Mesenchymal stem cell (in vitro differentiated cells and primary cell): ENCODE measurements at regions not wholly inside any gene's neighbourhood (a gene's known extent, or its start where the extent isn't known, plus 50 kb on each side); places are given as distances from the start of the nearest gene placed in this dataset.

ENCODE experiments used
- DNase-seq: peaks from one replicate; pipeline ENCODE4 v3.0.0-alpha.2; 2013
- H2AFZ ChIP-seq: one replicate; pipeline ENCODE4 v1.6.1; 2013; ENCODE audit warnings: low read depth, mild to moderate bottlenecking, control low read depth, inconsistent platforms, low read length, moderate library complexity
- H2AK5ac ChIP-seq: 2 replicates; pipeline ENCODE4 v1.6.1; 2013; ENCODE audit warnings: low read length, moderate library complexity, mild to moderate bottlenecking, inconsistent platforms; ENCODE audit not compliant: severe bottlenecking
- H2BK120ac ChIP-seq: one replicate; pipeline ENCODE4 v1.6.1; 2013; ENCODE audit warnings: low read depth, mild to moderate bottlenecking, inconsistent platforms, low read length, moderate library complexity
- H2BK12ac ChIP-seq, 2 experiments: one replicate each; pipeline ENCODE4 v1.6.1; 2013; ENCODE audit warnings: inconsistent platforms in 2 of 2, low read length in 2 of 2, mild to moderate bottlenecking in 2 of 2, moderate library complexity in 2 of 2, control low read depth in 1 of 2
- H2BK15ac ChIP-seq: one replicate; pipeline ENCODE4 v1.6.1; 2013; ENCODE audit warnings: mild to moderate bottlenecking, low read depth, inconsistent platforms; ENCODE audit not compliant: poor library complexity, severe bottlenecking
- H2BK5ac ChIP-seq: 2 replicates; pipeline ENCODE4 v1.6.1; 2013; ENCODE audit warnings: low read depth, mild to moderate bottlenecking, low read length, control low read depth, inconsistent platforms; ENCODE audit not compliant: poor library complexity, severe bottlenecking
- H3K14ac ChIP-seq, 2 experiments: one replicate each; pipeline ENCODE4 v1.6.1; 2013; ENCODE audit warnings: inconsistent platforms in 2 of 2, low read length in 2 of 2, control low read depth in 1 of 2, mild to moderate bottlenecking in 1 of 2, moderate library complexity in 1 of 2
- H3K18ac ChIP-seq, 2 experiments: one replicate each; pipeline ENCODE4 v1.6.1; 2013; ENCODE audit warnings: inconsistent platforms in 2 of 2, low read length in 2 of 2, control low read depth in 1 of 2, low read depth in 1 of 2, mild to moderate bottlenecking in 1 of 2
- H3K23ac ChIP-seq, 2 experiments: one replicate each; pipeline ENCODE4 v1.6.1; 2013; ENCODE audit warnings: inconsistent platforms in 2 of 2, low read length in 2 of 2, mild to moderate bottlenecking in 2 of 2, moderate library complexity in 2 of 2, control low read depth in 1 of 2
- H3K27ac ChIP-seq: 2 replicates; pipeline ENCODE4 v1.5.1; 2013; ENCODE audit warnings: mild to moderate bottlenecking, moderate library complexity, low read length, control low read depth, inconsistent platforms; ENCODE audit not compliant: poor library complexity, severe bottlenecking
- H3K27me3 ChIP-seq, 2 experiments: 2 replicates each; pipeline versions ENCODE4 v1.6.1 to v1.7.0; 2013; ENCODE audit warnings: low read length in 2 of 2, mild to moderate bottlenecking in 2 of 2, moderate library complexity in 2 of 2, control low read depth in 1 of 2, inconsistent platforms in 1 of 2; ENCODE audit not compliant: control insufficient read depth in 1 of 2, insufficient read depth in 1 of 2
- H3K36me3 ChIP-seq, 2 experiments: 2 replicates each; pipeline versions ENCODE4 v1.6.1 to v1.7.0; 2013; ENCODE audit warnings: low read length in 2 of 2, control low read depth in 1 of 2, inconsistent platforms in 1 of 2, low read depth in 1 of 2, mild to moderate bottlenecking in 1 of 2; ENCODE audit not compliant: insufficient read depth in 2 of 2, control insufficient read depth in 1 of 2
- H3K4ac ChIP-seq, 2 experiments: one replicate each; pipeline ENCODE4 v1.6.1; 2013; ENCODE audit warnings: inconsistent platforms in 2 of 2, low read length in 2 of 2, mild to moderate bottlenecking in 2 of 2, moderate library complexity in 2 of 2, control low read depth in 1 of 2, low read depth in 1 of 2
- H3K4me1 ChIP-seq: 2 replicates; pipeline ENCODE4 v1.6.1; 2013; ENCODE audit warnings: low read depth, low read length, control low read depth; ENCODE audit not compliant: control insufficient read depth, insufficient read depth
- H3K4me2 ChIP-seq: 2 replicates; pipeline ENCODE4 v1.6.1; 2013; ENCODE audit warnings: low read length, mild to moderate bottlenecking, inconsistent platforms; ENCODE audit not compliant: poor library complexity, severe bottlenecking
- H3K4me3 ChIP-seq, 2 experiments: 2 replicates each; pipeline versions ENCODE4 v1.5.1 to v1.7.0; 2013; ENCODE audit warnings: low read length in 2 of 2, mild to moderate bottlenecking in 2 of 2, control low read depth in 1 of 2, low read depth in 1 of 2; ENCODE audit not compliant: insufficient read depth in 1 of 2
- H3K79me1 ChIP-seq: replicated peaks from 2 replicates; pipeline ENCODE4 v1.6.1; 2013; ENCODE audit warnings: mild to moderate bottlenecking, control low read depth, low read length, inconsistent platforms; ENCODE audit not compliant: poor library complexity, severe bottlenecking
- H3K9ac ChIP-seq: 2 replicates; pipeline ENCODE4 v1.7.0; 2013; ENCODE audit warnings: mild to moderate bottlenecking, low read length, moderate library complexity
- H3K9me3 ChIP-seq: 2 replicates; pipeline ENCODE4 v1.7.0; 2013; ENCODE audit warnings: mild to moderate bottlenecking, low read length; ENCODE audit not compliant: control insufficient read depth
- H4K8ac ChIP-seq: one replicate; pipeline ENCODE4 v1.6.1; 2013; ENCODE audit warnings: inconsistent platforms, mild to moderate bottlenecking, low read length, moderate library complexity
- H4K91ac ChIP-seq: one replicate; pipeline ENCODE4 v1.6.1; 2013; ENCODE audit warnings: mild to moderate bottlenecking, low read length, inconsistent platforms
- WGBS: methylation state at CpG from one replicate; pipeline ENCODE4 v1.1.7; 2013; ENCODE audit warnings: mixed read lengths; 5-methylcytosine and 5-hydroxymethylcytosine counted together

DNA sequence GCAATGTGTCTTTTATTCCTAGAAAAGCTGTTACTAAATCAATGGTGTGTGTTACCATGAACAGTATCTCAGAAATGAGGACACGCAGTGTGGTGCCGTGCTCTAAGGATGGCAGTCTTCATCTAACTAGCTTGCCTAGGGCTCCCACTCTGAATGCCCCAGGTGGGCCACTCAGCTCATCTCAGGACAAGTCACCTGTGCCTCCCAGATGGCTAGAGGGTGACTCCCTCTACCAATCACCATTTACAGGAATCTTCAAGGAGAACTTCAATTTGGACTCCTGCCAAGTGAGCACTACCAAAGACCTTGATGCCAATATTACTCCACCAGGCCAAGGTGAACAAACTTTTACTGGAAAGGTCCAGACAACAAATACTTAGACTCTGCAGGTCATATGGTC is 202.8 kb upstream of the FOXQ1 start:
- Histone ChIP-seq H2BK5ac (no peak overlapping the region), H3K18ac (no peak overlapping the region), H3K36me3 (no peaks in the 10 kb centered on the region), H4K91ac (no peak overlapping the region), H3K27me3 (no peaks in the 10 kb centered on the region), H3K4me3 (no peak overlapping the region), H3K79me1 (no peaks in the 10 kb centered on the region), H3K9ac (no peak overlapping the region), H2AK5ac (no peak overlapping the region), H3K23ac (no peak overlapping the region), H3K4me2 (no peak overlapping the region), H3K14ac (no peak overlapping the region), H4K8ac (no peak overlapping the region), H2BK12ac (no peak overlapping the region), H2AFZ (no peak overlapping the region), H2BK15ac (no peak overlapping the region), H3K4ac (no peak overlapping the region), H3K4me1 (no peaks in the 10 kb centered on the region), H3K27ac (no peak overlapping the region), H2BK120ac (no peak overlapping the region), H3K9me3 (no peaks in the 10 kb centered on the region)
- WGBS, result 95% methylated on average over 2 of the region's 2 CpGs
- no peak for DNase-seq

DNA sequence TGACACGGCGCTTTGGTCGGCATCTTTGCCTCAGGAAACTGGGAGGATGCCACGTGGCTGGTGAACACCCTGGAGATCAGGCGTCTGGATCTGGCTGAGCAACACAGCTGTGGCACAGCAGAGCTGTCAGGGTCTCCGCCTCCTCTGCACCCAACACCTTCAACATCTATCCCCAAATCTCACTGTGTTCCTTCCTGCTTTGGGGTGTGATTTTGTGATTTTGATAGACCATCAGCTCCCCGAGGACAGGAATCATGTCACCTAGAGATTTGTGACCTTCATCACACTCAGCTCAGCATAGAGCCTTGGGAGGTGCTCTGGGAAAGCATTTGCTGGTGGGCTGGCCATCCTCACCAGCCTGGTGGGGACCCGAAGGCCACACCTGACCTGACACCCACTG is 203.7 kb upstream of the FOXQ1 start:
- Histone ChIP-seq H3K27ac (no peak overlapping the region), H3K14ac (no peak overlapping the region), H2AFZ (no peak overlapping the region), H3K36me3 (no peaks in the 10 kb centered on the region), H3K18ac (no peak overlapping the region), H2BK120ac (no peak overlapping the region), H3K9me3 (no peaks in the 10 kb centered on the region), H3K4ac (no peak overlapping the region), H2BK12ac (no peak overlapping the region), H2AK5ac (no peak overlapping the region), H4K91ac (no peak overlapping the region), H2BK5ac (no peak overlapping the region), H3K23ac (no peak overlapping the region), H3K79me1 (no peaks in the 10 kb centered on the region), H3K9ac (no peak overlapping the region), H3K4me2 (no peak overlapping the region), H4K8ac (no peak overlapping the region), H2BK15ac (no peak overlapping the region), H3K4me3 (no peak overlapping the region), H3K27me3 (peaks cover 3% of the 10 kb centered on the region in 2 experiments), H3K4me1 (no peaks in the 10 kb centered on the region)
- no peak for DNase-seq
- WGBS, result 81% methylated on average over 7 of the region's 8 CpGs

DNA sequence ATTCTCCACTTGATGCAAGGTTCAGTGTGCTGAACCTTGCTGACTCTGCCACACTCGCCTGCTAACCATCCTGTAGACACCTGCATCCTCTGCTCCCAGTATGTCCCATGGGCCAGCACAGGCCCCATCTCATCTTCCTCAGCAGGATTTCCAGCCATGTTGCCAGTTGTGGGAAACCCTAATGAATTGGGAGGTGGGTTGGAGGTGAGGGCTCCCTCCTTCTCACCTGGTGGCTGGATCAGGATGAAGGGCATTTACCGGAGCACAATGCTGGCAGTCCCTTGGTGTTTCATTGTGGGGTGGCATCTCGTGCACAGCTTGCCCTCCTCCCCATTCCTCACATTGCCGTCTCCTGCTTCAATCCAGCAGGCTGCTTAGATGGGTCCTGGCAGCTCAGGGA is 204.3 kb upstream of the FOXQ1 start:
- no peak overlapping the region for H3K4me2 ChIP-seq
- DNase-seq, result no peak
- no peaks in the 10 kb centered on the region for H3K4me1 ChIP-seq
- no peak overlapping the region for H3K4me3 ChIP-seq
- H2BK15ac ChIP-seq, result no peak overlapping the region
- no peak overlapping the region for H3K14ac ChIP-seq
- WGBS, result 87% methylated on average over 4 of the region's 4 CpGs
- no peaks in the 10 kb centered on the region for H3K9me3 ChIP-seq
- H3K18ac ChIP-seq, result no peak overlapping the region
- no peak overlapping the region for H2BK120ac ChIP-seq
- no peak overlapping the region for H2BK5ac ChIP-seq
- no peak overlapping the region for H2AFZ ChIP-seq
- no peak overlapping the region for H4K8ac ChIP-seq
- no peak overlapping the region for H4K91ac ChIP-seq
- peaks cover 6 to 7% of the 10 kb centered on the region in 2 experiments for H3K27me3 ChIP-seq
- no peaks in the 10 kb centered on the region for H3K79me1 ChIP-seq
- no peak overlapping the region for H3K4ac ChIP-seq
- H2BK12ac ChIP-seq, result no peak overlapping the region
- no peak overlapping the region for H3K27ac ChIP-seq
- no peak overlapping the region for H2AK5ac ChIP-seq
- no peak overlapping the region for H3K9ac ChIP-seq
- no peak overlapping the region for H3K23ac ChIP-seq
- H3K36me3 ChIP-seq, result no peaks in the 10 kb centered on the region

DNA sequence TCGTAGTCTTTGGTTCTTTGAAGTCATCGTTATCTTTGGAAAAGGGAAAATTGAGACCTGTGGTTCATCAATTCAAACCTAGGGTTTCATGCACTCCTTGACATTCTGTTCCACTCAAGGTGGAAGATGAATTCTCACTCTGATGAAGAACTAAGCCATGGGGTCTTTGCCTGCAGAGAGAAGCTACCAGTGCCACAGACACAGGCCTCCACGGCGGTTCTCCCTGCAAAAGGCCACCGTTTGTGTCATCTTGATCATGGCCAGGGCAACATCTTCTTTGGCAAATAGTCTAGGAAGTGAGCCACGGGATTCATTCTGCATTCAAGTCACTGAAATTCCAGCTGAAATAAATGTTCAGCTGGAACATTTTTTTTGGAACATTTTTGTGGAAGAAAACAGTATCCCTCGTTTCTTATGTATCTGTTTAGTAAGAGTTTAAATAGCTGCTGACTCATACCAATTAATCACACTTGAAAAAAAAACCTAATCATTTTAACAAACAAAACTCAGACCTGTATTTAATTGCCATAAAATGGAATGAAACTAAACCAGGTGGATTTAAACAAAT is 206.0 kb upstream of the FOXQ1 start:
- H4K91ac ChIP-seq, result no peak overlapping the region
- no peak overlapping the region for H3K14ac ChIP-seq
- H4K8ac ChIP-seq, result no peak overlapping the region
- H3K79me1 ChIP-seq, result no peaks in the 10 kb centered on the region
- no peak overlapping the region for H3K23ac ChIP-seq
- peaks cover 8 to 20% of the 10 kb centered on the region in 2 experiments for H3K27me3 ChIP-seq
- DNase-seq, result no peak
- no peak overlapping the region for H2BK15ac ChIP-seq
- H3K9me3 ChIP-seq, result no peaks in the 10 kb centered on the region
- H3K4me2 ChIP-seq, result no peak overlapping the region
- H2AK5ac ChIP-seq, result no peak overlapping the region
- H3K4ac ChIP-seq, result no peak overlapping the region
- H3K4me3 ChIP-seq, result no peak overlapping the region
- H3K36me3 ChIP-seq, result no peaks in the 10 kb centered on the region
- H2BK12ac ChIP-seq, result no peak overlapping the region
- H2BK120ac ChIP-seq, result no peak overlapping the region
- H3K27ac ChIP-seq, result no peak overlapping the region
- no peak overlapping the region for H3K18ac ChIP-seq
- H2AFZ ChIP-seq, result no peak overlapping the region
- no peak overlapping the region for H2BK5ac ChIP-seq
- H3K9ac ChIP-seq, result no peak overlapping the region
- H3K4me1 ChIP-seq, result no peaks in the 10 kb centered on the region
- 85% methylated on average over 6 of the region's 7 CpGs for WGBS
